B cell (primary cell): ENCODE measurements at regions not wholly inside any gene's neighbourhood (a gene's known extent, or its start where the extent isn't known, plus 50 kb on each side); places are given as distances from the start of the nearest gene placed in this dataset.

Source experiments
- ATAC-seq: fragments of 200-7000 bp; cut with Tn5 transposase; one replicate; pipeline ENCODE4 v1.10.0; 2021; ENCODE audit warnings: low read depth, mild to moderate bottlenecking, moderate number of reproducible peaks, moderate library complexity
- CTCF ChIA-PET: fragments of 350-600 bp; sonication (Branson Sonifier 250); formaldehyde crosslinking; loops from one replicate; lab custom pipeline; 2021; ENCODE audit warnings: antibody characterized with exemption, inconsistent platforms; lab: Charles Lee
- POLR2A ChIA-PET: fragments of 350-600 bp; sonication (Branson Sonifier 250); formaldehyde crosslinking; loops from one replicate; lab custom pipeline; 2021; ENCODE audit warnings: antibody characterized with exemption; lab: Charles Lee
- DNase-seq: peaks from one replicate; pipeline ENCODE4 v3.0.0; 2013
- H2AFZ ChIP-seq: 2 replicates; pipeline ENCODE4 v1.6.1; 2012; ENCODE audit warnings: mild to moderate bottlenecking, low read depth, low read length; ENCODE audit not compliant: insufficient read depth, poor library complexity, severe bottlenecking
- H3K27ac ChIP-seq, 2 donors: 1 replicate in 1 of 2; 2 replicates in 1 of 2; pipeline ENCODE4 v1.5.1; 2012 to 2013; ENCODE audit warnings: low read length in 2 of 2, mild to moderate bottlenecking in 2 of 2, moderate library complexity in 1 of 2
- H3K27me3 ChIP-seq, 4 experiments: fragments of 200-600 bp in 1 of 4; sonication (generic) in 1 of 4; replicated peaks in 1 of 4; 1 replicate in 2 of 4; 2 replicates in 2 of 4; pipeline versions ENCODE4 v1.6.1 to v1.7.0; 2013 to 2016; ENCODE audit warnings: low read length in 3 of 4, mild to moderate bottlenecking in 2 of 4, mixed read lengths in 1 of 4, moderate library complexity in 1 of 4; ENCODE audit not compliant: insufficient read depth in 4 of 4, control insufficient read depth in 3 of 4; ENCODE audit errors: control extremely low read depth in 1 of 4
- H3K36me3 ChIP-seq, 2 experiments: replicated peaks in 1 of 2; 1 replicate in 1 of 2; 2 replicates in 1 of 2; pipeline versions ENCODE4 v1.6.1 to v1.7.1; 2013; ENCODE audit warnings: low read length in 1 of 2; ENCODE audit not compliant: insufficient read depth in 2 of 2, control insufficient read depth in 1 of 2; ENCODE audit errors: control extremely low read depth in 1 of 2, extremely low read depth in 1 of 2
- H3K4me1 ChIP-seq, 2 donors: fragments of 200-600 bp in 1 of 2; sonication (generic) in 1 of 2; 1 replicate in 1 of 2; 2 replicates in 1 of 2; pipeline versions ENCODE4 v1.5.1 to v1.6.1; 2013 to 2017; ENCODE audit warnings: low read length in 2 of 2; ENCODE audit not compliant: control insufficient read depth in 2 of 2, insufficient read depth in 2 of 2
- H3K4me2 ChIP-seq: replicated peaks from 2 replicates; pipeline ENCODE3; 2012; ENCODE audit warnings: mild to moderate bottlenecking, low read depth, low read length; ENCODE audit not compliant: poor library complexity, severe bottlenecking
- H3K4me3 ChIP-seq, 5 experiments: fragments of 200-600 bp in 1 of 5; sonication (generic) in 1 of 5; 1 replicate in 3 of 5; 2 replicates in 2 of 5; pipeline versions ENCODE4 v1.5.1 to v1.7.0; 2011 to 2016; ENCODE audit warnings: low read length in 4 of 5, mild to moderate bottlenecking in 4 of 5, low read depth in 2 of 5, control low read depth in 1 of 5, moderate library complexity in 1 of 5; ENCODE audit not compliant: insufficient read depth in 1 of 5; ENCODE audit errors: control extremely low read depth in 1 of 5, extremely low read depth in 1 of 5
- H3K79me2 ChIP-seq: fragments of 200-600 bp; sonication (generic); one replicate; pipeline ENCODE4 v1.6.0; 2016; ENCODE audit warnings: low read length; ENCODE audit not compliant: control insufficient read depth, insufficient read depth
- H3K9ac ChIP-seq: fragments of 200-600 bp; sonication (generic); 2 replicates; pipeline ENCODE4 v1.6.1; 2017; ENCODE audit warnings: mild to moderate bottlenecking, low read length, moderate library complexity
- H3K9me3 ChIP-seq, 3 donors: one replicate each; pipeline versions ENCODE4 v1.6.1 to v1.7.1; 2013; ENCODE audit warnings: low read length in 2 of 3; ENCODE audit not compliant: control insufficient read depth in 2 of 3, insufficient read depth in 1 of 3; ENCODE audit errors: control extremely low read depth in 1 of 3
- H4K20me1 ChIP-seq: 2 replicates; pipeline ENCODE4 v1.6.0; 2012; ENCODE audit warnings: mild to moderate bottlenecking, low read length; ENCODE audit not compliant: insufficient read depth, control insufficient read depth, poor library complexity, severe bottlenecking
- H3K27ac Mint-ChIP-seq: one replicate; pipeline ENCODE4 v1.8.0; 2021; ENCODE audit warnings: mixed read lengths
- H3K27me3 Mint-ChIP-seq: one replicate; pipeline ENCODE4 v1.8.0; 2021; ENCODE audit warnings: mixed read lengths
- H3K4me1 Mint-ChIP-seq: one replicate; pipeline ENCODE4 v1.8.0; 2021; ENCODE audit warnings: mixed read lengths
- H3K4me3 Mint-ChIP-seq: one replicate; pipeline ENCODE4 v1.8.0; 2021; ENCODE audit warnings: mixed read lengths
- H3K9me3 Mint-ChIP-seq: one replicate; pipeline ENCODE4 v1.8.0; 2022; ENCODE audit warnings: mixed read lengths; ENCODE audit not compliant: insufficient read depth
- EZH2 ChIP-seq: IDR thresholded peaks from 2 replicates; pipeline ENCODE4 v1.6.1; 2012; ENCODE audit warnings: borderline replicate concordance, low read depth, mild to moderate bottlenecking, moderate library complexity, low read length; ENCODE audit not compliant: insufficient read depth, poor library complexity, severe bottlenecking
- WGBS: methylation state at CpG from one replicate; pipeline ENCODE4 v1.1.5; 2013; ENCODE audit warnings: missing lambda C conversion rate; ENCODE audit not compliant: insufficient coverage; 5-methylcytosine and 5-hydroxymethylcytosine counted together
- intact Hi-C: fragments of 100-400 bp; cut with micrococcal nuclease; formaldehyde crosslinking; loops from one replicate; pipeline ENCODE4 v1.10.0; 2022
- TF ChIP-seq, protein P1 (sequence below): fragments of 200-600 bp; IDR thresholded peaks from one replicate; pipeline ENCODE4 v1.8.0; 2022; ENCODE audit warnings: antibody characterized with exemption, mild to moderate bottlenecking

DNA sequence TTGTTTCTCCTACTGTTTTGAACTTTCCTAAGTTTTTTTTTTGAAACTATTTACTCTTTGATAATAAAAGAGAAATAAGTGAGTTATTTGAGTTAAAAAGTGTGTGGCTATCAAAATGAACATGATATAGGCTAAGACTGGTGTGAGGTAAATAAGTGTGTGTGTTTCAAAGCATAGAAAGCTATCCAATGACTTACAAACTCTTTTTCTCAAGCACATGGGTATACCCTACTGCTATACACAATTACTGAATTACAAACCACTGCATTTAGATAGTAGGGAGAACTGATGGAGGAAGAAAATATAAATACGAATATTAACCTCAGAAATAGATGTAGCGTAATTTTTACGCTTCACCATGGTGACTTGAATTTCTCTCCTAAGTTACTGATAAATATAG, 305.8 kb upstream of the ANXA10 start:
- intact Hi-C loops, result no loop called here

DNA sequence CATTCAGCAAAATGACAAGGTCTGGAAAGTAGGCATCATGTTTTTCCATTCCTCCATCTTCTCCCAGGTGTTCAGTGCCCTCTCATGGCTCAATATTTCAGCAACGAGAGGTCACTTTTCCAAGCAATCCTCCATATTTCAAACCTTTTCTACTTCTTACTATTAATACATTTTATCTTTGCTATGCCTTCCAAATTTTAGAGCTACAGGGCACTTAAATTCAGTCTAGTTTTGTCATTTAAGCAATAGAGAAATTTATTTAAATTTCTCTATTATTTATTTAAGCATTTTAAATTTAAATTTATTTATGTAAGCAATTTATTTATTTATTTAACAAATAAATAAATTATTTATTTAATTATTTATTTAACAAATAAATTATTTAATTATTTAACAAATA, 305.1 kb upstream of the ANXA10 start:
- no peak overlapping the region for H3K27ac Mint-ChIP-seq
- no peaks in the 10 kb centered on the region for H3K36me3 ChIP-seq
- ATAC-seq (no peak), DNase-seq (no peak)
- peaks cover 3% of the 10 kb centered on the region for H3K9me3 Mint-ChIP-seq
- intact Hi-C loops, result no loop called here
- H3K27ac ChIP-seq, result no peak overlapping the region
- no peaks in the 10 kb centered on the region for H3K27me3 Mint-ChIP-seq
- H3K4me3 ChIP-seq, result no peak overlapping the region
- H3K4me3 Mint-ChIP-seq, result no peak overlapping the region
- 100% methylated on average over 1 of the region's 1 CpG for WGBS
- no peaks in the 10 kb centered on the region for H3K79me2 ChIP-seq
- no peaks in the 10 kb centered on the region for H4K20me1 ChIP-seq
- ChIA-PET CTCF (no interaction called here), POLR2A (no interaction called here)
- no peaks in the 10 kb centered on the region for H3K4me1 ChIP-seq
- no peak overlapping the region for H3K9ac ChIP-seq
- TF ChIP-seq EZH2, result no peak
- TF ChIP-seq, protein P1, sequence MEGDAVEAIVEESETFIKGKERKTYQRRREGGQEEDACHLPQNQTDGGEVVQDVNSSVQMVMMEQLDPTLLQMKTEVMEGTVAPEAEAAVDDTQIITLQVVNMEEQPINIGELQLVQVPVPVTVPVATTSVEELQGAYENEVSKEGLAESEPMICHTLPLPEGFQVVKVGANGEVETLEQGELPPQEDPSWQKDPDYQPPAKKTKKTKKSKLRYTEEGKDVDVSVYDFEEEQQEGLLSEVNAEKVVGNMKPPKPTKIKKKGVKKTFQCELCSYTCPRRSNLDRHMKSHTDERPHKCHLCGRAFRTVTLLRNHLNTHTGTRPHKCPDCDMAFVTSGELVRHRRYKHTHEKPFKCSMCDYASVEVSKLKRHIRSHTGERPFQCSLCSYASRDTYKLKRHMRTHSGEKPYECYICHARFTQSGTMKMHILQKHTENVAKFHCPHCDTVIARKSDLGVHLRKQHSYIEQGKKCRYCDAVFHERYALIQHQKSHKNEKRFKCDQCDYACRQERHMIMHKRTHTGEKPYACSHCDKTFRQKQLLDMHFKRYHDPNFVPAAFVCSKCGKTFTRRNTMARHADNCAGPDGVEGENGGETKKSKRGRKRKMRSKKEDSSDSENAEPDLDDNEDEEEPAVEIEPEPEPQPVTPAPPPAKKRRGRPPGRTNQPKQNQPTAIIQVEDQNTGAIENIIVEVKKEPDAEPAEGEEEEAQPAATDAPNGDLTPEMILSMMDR, result no peak
- H2AFZ ChIP-seq, result no peak overlapping the region
- no peaks in the 10 kb centered on the region for H3K4me1 Mint-ChIP-seq
- no peaks in the 10 kb centered on the region for H3K9me3 ChIP-seq
- no peaks in the 10 kb centered on the region for H3K27me3 ChIP-seq
- no peak overlapping the region for H3K4me2 ChIP-seq

More for the DNA sequence above, 305.8 kb upstream of the ANXA10 start:
- H3K9me3 Mint-ChIP-seq, result peaks cover 3% of the 10 kb centered on the region
- H3K4me3 Mint-ChIP-seq, result no peak overlapping the region
- Histone ChIP-seq H3K27me3 (no peaks in the 10 kb centered on the region), H3K4me1 (no peaks in the 10 kb centered on the region), H2AFZ (no peak overlapping the region), H3K79me2 (no peaks in the 10 kb centered on the region), H3K36me3 (no peaks in the 10 kb centered on the region), H3K4me3 (no peak overlapping the region), H3K4me2 (no peak overlapping the region), H3K9me3 (no peaks in the 10 kb centered on the region), H4K20me1 (no peaks in the 10 kb centered on the region), H3K27ac (no peak overlapping the region), H3K9ac (no peak overlapping the region)
- no peaks in the 10 kb centered on the region for H3K27me3 Mint-ChIP-seq
- DNase-seq (no peak), ATAC-seq (no peak)
- TF ChIP-seq, protein P1, result no peak
- no peak for TF ChIP-seq EZH2
- POLR2A ChIA-PET, result no interaction called here
- no peaks in the 10 kb centered on the region for H3K4me1 Mint-ChIP-seq
- no peak overlapping the region for H3K27ac Mint-ChIP-seq
- WGBS, result no CpG with 5 or more reads among the region's 3 CpGs
- CTCF ChIA-PET, result no interaction called here
